ENCODE measurements at regions not wholly inside any gene's neighbourhood (a gene's known extent, or its start where the extent isn't known, plus 50 kb on each side); places are given as distances from the start of the nearest gene placed in this dataset.

DNA sequence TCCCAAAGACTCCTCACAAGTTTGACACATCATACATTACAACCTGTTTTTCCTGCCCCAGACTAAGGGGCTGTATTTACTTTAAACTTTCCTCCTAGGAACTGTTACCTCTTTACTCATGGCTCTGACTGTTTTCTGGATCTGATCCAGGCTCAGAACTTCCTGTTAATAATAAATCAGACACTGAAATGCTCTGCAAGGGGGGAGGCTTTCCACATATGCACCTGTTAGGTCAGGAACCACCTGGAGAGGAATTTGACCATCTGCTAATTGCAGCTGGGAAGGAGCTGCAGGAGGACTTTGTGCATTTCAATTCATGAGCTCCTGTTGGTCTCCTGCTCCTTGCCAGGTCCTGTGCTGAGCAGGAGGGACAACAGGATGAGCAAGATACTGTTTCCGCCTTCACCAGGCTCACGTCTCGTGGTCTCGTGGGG, 476.9 kb upstream of the CDH5 start:
- peak; percentile 7 for DNase-seq

DNA sequence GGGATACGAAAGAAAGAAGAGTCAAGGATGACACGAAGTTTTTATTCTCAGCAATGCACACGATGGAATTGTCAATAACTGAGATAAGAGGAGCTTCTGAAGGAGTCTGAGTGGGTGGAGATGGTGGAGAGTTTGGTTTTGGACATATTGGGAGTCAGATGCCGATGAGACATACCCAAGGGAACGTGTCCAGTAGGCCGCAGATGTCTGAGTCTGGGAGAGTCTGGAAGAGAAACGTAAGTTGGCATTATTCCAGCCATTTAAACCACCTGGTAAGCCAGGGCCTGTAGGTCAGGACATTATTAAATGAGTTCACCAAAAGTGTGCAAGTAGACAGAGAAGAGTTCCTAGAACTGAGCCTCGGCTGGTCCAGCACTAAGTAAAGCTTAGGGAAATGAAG, 478.3 kb upstream of the CDH5 start:
- no peak for DNase-seq

DNA sequence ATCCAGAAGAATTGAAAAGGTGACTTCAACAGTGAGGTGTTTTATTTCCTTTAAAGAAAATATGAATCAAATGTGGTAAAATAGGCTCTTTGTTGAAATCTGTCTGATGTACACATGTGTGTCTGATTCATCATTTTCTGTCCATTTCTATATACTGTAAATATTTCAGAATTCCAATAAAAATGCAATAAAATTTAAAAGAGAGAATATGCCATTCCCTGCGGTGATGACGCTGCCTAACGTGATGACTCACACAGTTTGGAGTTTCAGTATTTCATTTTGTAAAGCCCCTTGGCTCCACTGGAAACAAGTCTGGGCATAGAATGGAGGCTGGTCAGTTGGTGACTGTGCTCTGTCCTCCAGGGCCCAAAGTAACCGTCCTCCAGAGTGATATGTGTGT, 482.5 kb upstream of the CDH5 start:
- no peak for DNase-seq

DNA sequence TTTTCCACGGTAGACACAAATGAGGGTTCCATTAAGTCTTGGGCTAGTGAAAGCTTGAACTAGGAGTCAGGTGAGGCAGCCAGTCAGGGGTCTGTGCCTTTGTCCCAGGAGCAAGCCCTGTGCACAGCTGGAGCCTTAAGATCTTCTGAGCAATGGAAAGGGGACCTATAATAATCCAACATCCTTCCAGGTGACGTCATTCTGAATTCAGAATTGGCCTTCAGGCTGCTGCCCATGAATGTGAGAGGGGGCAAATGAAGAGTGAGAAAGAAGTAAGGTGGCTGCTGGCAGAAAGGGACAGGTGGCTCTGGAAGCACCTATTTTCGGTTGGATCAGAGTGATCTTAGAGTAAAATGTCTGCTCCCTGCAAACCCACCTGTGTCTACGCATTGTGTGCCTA, 488.1 kb upstream of the CDH5 start:
- DNase-seq = no peak

DNA sequence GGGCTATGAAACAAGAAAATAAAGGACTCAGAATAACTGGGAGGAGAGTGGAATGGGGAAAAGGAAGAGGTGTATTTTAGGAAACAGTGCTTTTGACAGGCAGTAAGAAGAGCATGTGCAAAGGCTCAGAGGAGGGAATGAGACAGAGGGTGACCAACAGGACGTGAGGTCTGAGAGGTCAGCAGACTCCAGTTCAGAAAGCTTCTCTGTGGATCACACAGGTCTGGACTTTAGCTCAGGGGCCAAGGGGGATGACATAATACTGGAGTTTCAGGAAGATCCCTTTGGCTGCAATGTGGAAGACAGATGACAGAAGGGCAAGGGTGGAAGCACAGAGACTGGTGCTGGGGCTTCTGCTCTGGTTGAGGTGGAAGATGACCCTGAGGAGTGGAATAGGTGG, 489.9 kb upstream of the CDH5 start:
- DNase-seq = no peak

DNA sequence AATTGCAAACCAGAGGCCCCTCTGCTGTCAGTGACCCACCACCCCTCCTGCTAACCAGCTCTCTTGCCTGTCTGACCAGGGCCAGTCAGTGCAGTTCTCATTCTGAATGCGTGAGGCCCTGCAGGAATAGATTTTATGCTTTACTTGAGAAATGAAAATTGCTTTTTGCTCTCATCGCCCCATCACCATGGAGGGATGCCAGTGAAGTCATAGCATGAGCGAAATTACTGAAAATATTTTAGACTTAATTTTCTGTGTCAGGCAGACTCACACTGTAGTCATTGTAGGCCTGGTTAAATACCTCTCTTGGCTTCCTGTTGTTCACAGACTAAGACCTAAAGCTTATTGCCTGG, 490.5 kb upstream of the CDH5 start:
- peak; percentile 23 for DNase-seq

DNA sequence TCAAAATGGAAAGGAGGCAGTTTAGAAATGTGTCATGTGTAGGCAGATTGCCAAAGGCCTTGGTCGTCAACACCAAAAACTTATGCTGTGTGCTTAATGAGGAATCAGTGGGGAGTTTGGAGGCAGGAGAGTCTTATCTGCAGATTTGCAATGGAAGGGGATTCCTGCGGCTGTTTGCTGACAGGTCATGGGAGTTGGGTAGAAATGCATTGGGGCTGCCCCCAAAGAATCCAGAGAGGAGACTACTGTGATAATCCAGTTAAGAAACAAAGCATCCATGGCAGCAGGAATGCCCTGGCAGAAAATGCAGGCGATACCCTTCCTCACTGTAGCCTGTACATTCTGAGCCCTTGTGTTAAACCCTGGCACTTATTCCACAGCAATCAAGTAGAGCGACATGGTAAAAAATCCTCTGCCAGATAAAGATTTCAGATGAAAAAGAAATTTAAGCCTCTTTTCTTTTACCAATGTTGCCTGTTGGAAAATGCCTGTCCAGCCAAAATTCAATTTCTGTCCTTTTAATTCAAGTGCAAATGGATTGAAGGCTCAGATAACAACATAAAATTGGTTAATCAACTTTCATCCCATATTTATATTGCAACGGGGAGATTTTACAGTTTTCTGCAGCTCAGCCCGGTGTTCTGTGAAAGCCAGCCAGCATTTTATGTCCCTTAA, 491.0 kb upstream of the CDH5 start:
- DNase-seq = peak; percentile 4

DNA sequence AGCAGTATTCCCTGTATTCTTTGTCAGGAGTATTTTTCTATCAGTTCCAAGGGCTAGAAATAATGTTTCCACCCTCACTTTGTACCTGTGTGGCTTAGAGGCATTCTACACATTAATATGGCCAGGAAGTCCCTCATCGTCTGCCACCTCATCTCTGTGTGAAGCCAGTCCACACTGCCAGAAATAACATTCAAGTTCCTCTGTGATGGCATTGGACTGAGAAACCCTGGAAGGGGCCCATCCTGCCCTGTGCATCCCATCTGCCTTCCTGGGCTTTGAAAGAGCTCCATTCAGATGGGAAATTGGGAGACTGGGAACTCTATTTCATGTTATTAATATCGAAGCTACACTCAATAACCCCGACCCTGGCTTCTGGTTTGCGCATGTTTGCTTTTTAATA, 497.2 kb upstream of the CDH5 start:
- DNase-seq = no peak

DNA sequence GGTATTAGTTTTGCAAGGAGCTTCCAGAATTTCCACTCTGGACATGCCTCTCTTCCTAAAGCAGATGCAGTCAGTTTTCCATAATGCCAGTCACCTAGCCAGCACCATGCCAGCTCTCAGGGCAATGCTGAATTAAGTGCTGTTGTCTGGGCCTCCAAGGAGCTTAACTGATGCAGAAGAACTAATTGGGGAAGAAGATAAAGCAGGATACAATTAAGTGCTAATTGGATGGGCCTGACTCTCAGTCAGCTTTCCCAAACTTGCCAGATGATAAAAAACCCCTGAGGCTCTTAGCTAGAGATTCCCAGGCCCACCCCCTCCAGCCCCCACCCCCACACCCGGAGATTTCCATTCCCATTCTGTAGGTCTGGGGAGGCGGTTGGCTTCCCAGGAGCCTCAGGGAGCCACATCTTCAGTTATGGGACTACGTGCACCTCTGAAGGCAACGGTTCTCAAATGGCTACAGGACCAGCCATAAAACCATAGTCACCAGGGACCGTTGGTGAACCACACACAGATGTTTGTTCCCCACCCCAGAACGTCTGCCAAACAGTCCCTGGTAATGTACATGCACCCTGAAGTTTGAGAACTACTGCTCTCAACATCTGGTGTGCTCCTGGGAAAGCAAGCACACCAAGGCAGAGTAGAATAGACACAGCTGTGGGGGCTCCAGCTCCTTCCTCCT, 499.1 kb upstream of the CDH5 start:
- DNase-seq = no peak

DNA sequence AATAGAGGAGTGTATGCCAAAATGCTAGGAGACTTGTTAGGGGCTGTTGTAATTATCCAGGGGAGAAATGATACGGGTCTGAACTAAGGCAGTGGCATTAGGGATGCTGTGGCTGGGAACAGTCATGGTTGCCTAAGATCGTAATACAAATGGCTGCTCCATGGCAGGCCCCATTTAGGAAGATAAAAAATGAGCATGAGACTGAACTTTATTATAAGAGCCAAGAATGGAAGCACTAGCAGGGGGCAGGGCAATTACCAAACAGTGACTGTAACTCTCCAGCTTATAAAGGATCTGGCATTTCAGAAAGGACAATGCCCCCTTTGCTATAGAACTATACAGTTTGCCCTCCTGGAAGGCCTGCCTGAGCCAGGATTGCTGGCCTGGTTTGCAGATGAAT, 503.3 kb upstream of the CDH5 start:
- DNase-seq = no peak

DNA sequence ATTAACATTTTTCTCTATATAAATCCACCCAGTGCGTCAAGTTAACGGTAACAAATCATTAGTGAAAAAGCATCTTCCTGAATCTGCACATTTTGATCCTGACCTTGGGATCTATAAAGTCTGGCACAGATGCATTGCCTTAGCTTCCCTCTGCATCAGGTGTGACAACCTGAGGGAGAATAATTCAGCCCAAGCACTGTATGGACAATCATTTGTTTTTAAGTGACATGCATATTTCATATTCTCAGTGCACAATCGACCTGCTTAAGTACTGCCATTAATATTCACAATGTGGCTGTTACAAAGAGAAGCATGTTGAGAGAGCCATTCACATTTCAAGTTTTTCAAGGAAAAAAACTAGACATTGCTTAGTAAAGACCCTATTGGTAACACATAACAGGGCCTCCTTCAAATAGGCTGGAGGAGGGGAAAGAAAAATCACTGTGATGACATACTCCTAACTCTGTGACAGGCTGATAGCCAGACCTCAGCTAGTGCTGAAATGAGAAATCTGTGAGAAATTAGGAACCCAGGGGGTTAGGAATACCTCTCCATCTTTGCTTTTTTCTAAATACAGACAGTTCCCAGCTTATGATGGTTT, 505.3 kb upstream of the CDH5 start:
- DNase-seq = no peak

DNA sequence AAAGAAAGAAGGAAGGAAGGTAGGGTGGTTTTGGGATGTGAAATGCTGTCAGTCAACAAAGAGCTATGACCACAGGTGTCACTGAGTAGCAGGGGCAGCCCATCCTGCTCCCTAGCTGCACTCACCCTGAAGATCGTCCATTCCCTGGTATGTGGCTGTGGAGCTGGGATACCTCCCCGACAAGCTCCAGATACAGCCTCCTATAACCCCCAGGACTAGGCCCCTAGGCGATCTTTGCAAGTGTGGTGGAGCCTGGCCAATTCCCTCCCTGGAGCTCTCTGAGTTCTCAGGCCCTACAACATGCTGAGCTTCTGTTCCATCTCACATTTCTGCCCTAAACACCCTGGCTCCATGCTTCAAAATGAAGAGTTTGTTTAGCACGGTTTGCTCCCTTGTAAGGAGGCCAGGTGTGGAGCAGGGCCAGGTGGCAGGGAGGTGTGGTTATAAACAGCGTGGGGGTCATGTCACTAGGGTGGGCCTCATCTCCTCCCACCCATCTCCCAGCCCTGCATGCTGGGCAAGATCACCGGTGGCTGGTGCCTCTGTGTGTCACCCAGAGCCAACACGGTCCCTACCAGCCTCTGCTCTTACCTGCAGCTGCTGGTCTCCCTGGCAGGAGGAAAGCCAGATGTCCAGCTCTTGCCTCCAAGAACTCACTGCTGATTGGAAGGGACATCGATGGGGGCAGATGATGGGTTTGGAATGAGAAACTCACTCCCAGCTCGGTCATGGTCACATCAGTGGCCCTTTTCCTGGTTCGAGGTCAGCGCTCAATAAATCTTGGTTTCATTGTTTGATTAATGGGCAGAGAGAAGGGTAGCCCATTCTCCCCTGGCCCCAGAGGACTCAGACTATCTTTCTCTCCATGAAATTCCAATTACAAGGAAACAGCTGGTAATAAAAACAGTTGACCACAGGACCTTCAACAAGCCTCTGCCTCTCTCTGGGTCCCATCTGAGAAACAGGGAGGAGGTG, 511.0 kb upstream of the CDH5 start:
- DNase-seq = no peak

DNA sequence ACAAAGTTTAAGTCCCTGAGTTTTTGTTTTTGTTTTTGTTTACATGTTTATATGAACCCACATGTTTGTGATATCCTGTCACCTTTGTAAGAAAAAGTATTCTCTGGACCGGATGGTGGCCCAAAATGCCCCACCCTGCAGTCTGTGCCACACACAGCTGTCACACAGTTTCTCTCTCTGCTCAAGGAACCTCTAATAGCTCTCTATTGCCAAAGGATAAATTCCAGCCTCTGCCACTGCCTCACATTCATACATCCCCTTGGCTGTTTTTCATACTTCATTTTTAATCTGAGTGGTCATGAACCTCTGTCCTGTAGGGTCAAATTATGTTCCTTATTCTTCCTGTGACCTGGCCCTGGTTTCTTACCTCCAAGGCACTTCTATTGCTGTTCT, 520.3 kb upstream of the CDH5 start:
- no peak for DNase-seq

DNA sequence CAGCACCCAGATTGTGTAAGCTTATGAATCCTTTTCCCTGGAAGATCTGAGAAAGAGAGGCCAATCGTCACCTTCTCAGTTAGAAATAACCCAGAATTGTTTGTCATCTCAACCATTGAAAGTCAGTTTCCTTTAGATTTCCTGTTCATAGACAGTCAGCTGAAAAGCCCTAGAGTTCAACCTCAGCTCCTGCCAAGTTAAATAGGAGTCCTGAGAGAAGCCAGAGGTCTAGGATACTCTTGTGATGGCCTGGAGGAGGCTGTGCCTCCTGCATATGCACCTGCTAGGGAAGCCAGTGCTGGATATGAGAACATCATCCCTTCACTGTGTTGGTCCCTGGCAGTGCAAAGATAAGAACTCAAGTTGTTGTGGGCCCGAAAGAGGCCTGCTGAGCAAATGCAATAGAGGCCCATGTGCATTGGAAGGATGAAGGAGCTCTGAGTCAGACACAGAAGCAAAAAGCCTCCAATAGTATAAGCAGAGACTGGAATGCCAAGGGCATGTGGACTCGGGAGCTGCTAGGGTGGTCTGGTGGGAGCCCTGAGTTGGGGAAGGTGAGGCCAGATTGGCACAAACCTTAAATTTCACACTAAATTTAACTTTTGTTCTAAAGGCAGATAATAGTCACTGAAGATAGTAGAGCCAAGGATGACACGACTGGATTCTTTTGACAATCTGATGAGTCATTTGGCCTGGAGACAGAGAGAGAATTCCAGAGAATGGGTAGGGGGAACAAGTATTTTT, 520.9 kb upstream of the CDH5 start:
- DNase-seq = no peak

DNA sequence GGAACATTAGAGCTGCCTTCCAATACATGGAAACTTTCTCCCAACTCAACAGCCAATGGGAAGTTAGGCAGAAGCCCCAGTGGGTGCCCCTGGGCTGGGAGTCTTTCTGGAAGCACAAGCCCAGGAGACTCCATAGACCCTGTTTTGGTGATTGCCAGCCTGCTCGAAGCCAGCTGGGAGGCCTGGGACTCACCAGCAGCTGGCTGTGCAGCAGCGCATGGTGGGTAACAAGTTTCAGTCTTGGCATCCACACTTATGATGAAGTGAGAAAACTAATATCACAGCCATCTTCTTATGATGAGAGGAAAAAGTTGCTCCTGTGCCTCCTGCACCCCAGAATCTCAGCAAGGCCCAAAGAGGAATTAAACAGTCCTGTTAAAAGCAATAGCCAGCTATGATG, 522.5 kb upstream of the CDH5 start:
- no peak for DNase-seq

DNA sequence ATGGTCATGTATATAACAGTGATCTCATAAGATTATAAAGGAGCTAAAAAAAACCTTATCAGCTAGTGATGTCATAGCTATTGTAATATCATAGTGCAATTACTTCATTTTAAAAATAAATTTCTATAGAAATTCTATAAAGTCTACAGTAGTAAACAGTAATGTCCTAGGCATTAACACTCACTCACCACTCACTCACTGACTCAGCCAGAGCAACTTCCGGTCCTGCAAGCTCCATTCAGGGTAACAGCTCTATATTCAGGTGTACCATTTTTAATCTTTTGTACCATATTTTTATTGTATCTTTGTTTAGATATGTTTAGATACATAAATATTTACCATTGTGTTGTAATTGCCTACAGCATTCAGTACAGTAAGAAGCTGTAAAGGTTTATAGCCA, 524.4 kb upstream of the CDH5 start:
- DNase-seq = no peak

DNA sequence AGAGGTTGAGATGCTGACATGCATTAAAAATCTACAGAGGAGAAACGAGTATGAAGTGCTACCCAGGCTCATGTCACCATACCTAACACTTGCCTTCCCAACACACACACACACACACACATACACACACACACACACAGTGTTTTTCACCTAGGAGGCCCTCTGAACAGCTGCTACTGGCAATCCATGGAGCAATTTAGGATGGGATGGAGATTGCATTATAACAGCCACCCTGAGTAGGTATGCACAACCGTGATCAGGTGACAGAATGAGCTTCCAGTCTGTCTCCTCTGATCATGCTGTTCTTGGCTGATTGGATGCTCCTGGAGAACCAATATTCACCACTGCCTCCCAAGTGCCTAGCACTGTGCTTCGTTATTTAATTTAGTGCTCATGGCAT, 528.5 kb upstream of the CDH5 start:
- DNase-seq = no peak

DNA sequence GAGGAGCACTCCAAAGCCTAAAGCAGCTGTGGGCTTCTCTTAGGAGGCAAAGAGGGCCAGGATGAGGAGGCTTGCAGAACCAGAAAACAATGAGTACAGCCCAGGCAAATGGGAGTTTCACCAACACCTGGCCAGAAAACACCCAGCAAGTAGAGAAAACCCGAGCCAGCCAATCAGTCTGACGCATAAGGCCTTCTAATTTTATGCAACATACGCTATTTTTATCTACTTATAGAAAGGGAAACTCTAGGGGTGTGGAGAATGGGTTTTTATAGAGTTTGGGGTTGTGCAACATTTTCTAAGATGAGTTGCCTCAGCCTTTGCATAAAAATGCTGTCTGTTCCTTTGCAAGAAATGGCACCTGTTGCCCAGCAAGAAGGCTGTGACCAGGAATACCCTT, 529.0 kb upstream of the CDH5 start:
- DNase-seq = no peak

DNA sequence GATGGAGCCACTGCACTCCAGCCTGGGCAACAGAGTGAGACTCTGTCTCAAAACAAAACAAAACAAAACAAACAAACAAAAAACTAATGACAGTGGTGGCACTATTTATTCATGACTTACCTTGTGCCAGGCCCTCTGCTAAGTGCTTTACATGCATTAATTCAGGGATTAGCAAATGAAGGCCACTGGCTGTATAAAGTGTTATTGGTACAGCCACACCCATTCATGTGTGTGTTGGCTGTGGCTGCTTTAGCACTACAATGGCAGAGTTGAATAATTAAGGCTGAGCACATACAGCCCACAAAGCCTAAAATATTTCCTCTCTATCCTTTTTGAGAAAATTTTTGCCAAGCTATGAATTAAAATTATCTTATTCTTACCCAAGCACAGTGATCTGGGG, 531.8 kb upstream of the CDH5 start:
- DNase-seq = no peak

DNA sequence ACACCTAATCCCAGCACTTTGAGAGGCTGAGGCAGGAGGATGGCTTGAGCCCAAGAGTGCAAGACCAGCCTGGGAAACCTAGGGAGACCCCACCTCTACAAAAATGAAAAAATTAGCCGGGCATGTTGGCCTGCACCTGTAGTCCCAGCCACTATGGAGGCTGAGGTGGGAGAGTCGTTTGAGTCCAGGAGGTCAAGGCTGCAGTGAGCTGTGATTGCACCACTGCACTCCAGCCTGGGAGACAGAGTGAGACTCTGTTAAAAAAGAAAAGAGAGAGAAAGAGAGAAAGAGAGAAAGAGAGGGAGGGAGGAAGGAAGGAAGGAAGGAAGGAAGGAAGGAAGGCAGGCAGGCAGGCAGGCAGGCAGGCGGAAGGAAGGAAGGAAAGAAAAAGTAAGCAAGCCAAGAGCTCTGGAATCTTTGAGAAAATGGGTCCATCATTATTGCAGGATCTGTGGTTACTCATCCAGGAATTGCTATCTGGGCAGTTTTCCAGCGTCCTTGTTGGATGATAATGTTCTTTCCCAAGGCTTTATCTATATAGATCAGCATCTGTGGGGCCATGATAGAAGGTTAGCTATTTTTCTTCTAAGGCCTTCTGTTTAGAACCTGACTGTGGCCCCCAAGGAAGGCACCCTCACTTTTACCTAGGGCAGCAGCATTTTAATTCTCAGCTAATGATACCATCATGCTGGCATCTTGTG, 533.2 kb upstream of the CDH5 start:
- DNase-seq = no peak

DNA sequence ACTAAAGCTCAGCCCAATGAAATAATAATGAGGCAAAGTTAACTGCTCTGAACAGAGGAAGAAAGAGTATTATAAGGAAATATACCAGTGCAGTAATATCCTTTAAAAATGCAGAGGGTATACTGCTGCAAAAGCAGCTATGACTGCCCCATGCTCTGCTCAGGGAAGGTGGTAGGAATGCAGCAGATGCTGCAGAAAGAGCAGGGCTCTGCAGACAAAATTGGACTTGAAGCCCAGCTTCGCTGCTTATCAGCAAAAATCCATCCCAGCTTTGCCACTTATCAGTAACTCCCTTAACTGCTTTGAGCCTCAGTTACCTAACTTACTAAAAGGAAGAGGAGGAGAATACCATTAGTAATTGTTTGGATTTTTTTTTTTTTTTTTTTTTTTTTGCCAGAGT, 533.8 kb upstream of the CDH5 start:
- no peak for DNase-seq
